OCI-LY7 (cell line): ENCODE measurements at regions not wholly inside any gene's neighbourhood (a gene's known extent, or its start where the extent isn't known, plus 50 kb on each side); places are given as distances from the start of the nearest gene placed in this dataset.

ENCODE experiments used
- BruUV-seq: library from RNA; stranded (reverse); fragments of 400-500 nt; replicated peaks from 2 replicates; lab custom pipeline; 2021; lab: Mats Ljungman, UMichigan
- CTCF ChIA-PET: fragments of 300-600 bp; sonication (Branson Sonifier 250); formaldehyde crosslinking; loops from one replicate; lab custom pipeline; 2022; ENCODE audit warnings: antibody characterized with exemption; ENCODE audit not compliant: unreplicated experiment; lab: Charles Lee
- POLR2A ChIA-PET: fragments of 300-600 bp; sonication (Branson Sonifier 250); formaldehyde crosslinking; loops from one replicate; lab custom pipeline; 2022; ENCODE audit warnings: antibody characterized with exemption; lab: Charles Lee
- DNase-seq: peaks from one replicate; pipeline ENCODE4 v3.0.0-alpha.2; 2015; ENCODE audit warnings: low spot score
- H2AFZ ChIP-seq: fragments of 200-600 bp; sonication (generic), shearing (Covaris generic); 2 replicates; pipeline ENCODE4 v1.6.1; 2014; ENCODE audit warnings: mild to moderate bottlenecking, antibody characterized with exemption, low read length, moderate library complexity
- H3K27ac ChIP-seq: fragments of 200-600 bp; sonication (generic); 2 replicates; pipeline ENCODE4 v1.5.1; 2014; ENCODE audit warnings: mixed run types, low read depth, mild to moderate bottlenecking, moderate library complexity, low read length, inconsistent platforms; ENCODE audit not compliant: poor library complexity, severe bottlenecking
- H3K36me3 ChIP-seq: fragments of 200-600 bp; sonication (generic); 2 replicates; pipeline ENCODE4 v1.6.1; 2014; ENCODE audit warnings: mild to moderate bottlenecking, antibody characterized with exemption, low read length, moderate library complexity, mixed read lengths; ENCODE audit not compliant: insufficient read depth
- H3K4me1 ChIP-seq: fragments of 200-600 bp; sonication (generic); 2 replicates; pipeline ENCODE4 v1.5.1; 2014; ENCODE audit warnings: mild to moderate bottlenecking, low read length; ENCODE audit not compliant: insufficient read depth, poor library complexity, severe bottlenecking
- H3K4me2 ChIP-seq: fragments of 200-600 bp; sonication (generic); 2 replicates; pipeline ENCODE4 v1.6.1; 2014; ENCODE audit warnings: mild to moderate bottlenecking, low read length
- H3K4me3 ChIP-seq: fragments of 200-600 bp; sonication (generic); 2 replicates; pipeline ENCODE4 v1.5.1; 2014; ENCODE audit warnings: mild to moderate bottlenecking, low read depth, low read length; ENCODE audit not compliant: poor library complexity, severe bottlenecking
- H3K79me2 ChIP-seq: fragments of 200-600 bp; sonication (generic); 2 replicates; pipeline ENCODE4 v1.6.1; 2016; ENCODE audit warnings: low read depth, mild to moderate bottlenecking, low read length, moderate library complexity, mixed read lengths; ENCODE audit not compliant: insufficient read depth
- H3K9me2 ChIP-seq: fragments of 200-600 bp; sonication (generic); 2 replicates; pipeline ENCODE4 v1.6.1; 2016; ENCODE audit warnings: mild to moderate bottlenecking, low read length, mixed read lengths; ENCODE audit not compliant: insufficient read depth
- H3K9me3 ChIP-seq: fragments of 200-600 bp; sonication (generic); 2 replicates; pipeline ENCODE4 v1.6.1; 2014; ENCODE audit warnings: mild to moderate bottlenecking, mixed run types, low read length, mixed read lengths
- H4K20me1 ChIP-seq: fragments of 200-600 bp; sonication (generic); 2 replicates; pipeline ENCODE4 v1.6.1; 2014; ENCODE audit warnings: mild to moderate bottlenecking, antibody characterized with exemption, low read length, moderate library complexity, mixed read lengths; ENCODE audit not compliant: insufficient read depth
- EZH2phosphoT487 ChIP-seq: fragments of 200-600 bp; sonication (generic); IDR thresholded peaks from 2 replicates; pipeline ENCODE4 v1.6.1; 2018; ENCODE audit warnings: low read depth, borderline replicate concordance, mild to moderate bottlenecking, mixed run types, antibody characterized with exemption, low read length, moderate library complexity, mixed read lengths
- intact Hi-C: fragments of 100-400 bp; cut with micrococcal nuclease; formaldehyde crosslinking; loops from one replicate; pipeline ENCODE4 v1.10.0; 2022; ENCODE audit not compliant: unreplicated experiment
- TF ChIP-seq, protein P1 (sequence below): fragments of 200-600 bp; sonication (generic); conservative IDR thresholded peaks from 2 replicates; pipeline ENCODE4 v1.5.1; 2014; ENCODE audit warnings: mild to moderate bottlenecking, antibody characterized with exemption, low read length, moderate library complexity, mixed read lengths

DNA sequence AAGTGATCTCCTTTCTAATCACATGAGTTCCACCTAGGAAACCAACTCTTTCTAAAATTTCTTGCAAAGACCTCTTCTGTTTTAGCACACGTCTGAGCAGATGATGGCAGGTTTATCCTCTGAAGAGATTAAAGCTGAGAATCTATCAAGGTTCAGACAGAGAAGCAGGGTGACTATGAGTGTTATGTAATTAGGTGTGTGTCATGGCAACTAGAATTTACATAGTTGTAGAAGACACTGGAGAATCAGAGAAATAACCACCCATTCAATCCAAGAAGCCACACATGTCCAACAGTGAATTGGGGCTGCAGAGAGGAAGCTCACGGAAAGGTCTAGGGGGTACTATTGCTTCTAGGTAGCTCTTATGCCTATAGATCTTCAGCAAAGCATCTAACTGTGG, 600.5 kb downstream of the PYDC2 start:
- no TSS peak for BruUV-seq
- no peak overlapping the region for H3K4me2 ChIP-seq
- no peak overlapping the region for H3K4me3 ChIP-seq
- H4K20me1 ChIP-seq, result no peaks in the 10 kb centered on the region
- intact Hi-C loops, result no loop called here
- no peaks in the 10 kb centered on the region for H3K36me3 ChIP-seq
- DNase-seq, result no peak
- no peaks in the 10 kb centered on the region; the same call in 1 of the 2 replicates for H3K9me3 ChIP-seq
- H2AFZ ChIP-seq, result peak overlapping the region; percentile 80; the same call in 1 of the 2 replicates
- H3K27ac ChIP-seq, result no peak overlapping the region
- H3K4me1 ChIP-seq, result peaks cover 29% of the 10 kb centered on the region
- no peaks in the 10 kb centered on the region for H3K79me2 ChIP-seq
- CTCF ChIA-PET, result no interaction called here
- TF ChIP-seq EZH2phosphoT487, result no peak
- TF ChIP-seq, protein P1, sequence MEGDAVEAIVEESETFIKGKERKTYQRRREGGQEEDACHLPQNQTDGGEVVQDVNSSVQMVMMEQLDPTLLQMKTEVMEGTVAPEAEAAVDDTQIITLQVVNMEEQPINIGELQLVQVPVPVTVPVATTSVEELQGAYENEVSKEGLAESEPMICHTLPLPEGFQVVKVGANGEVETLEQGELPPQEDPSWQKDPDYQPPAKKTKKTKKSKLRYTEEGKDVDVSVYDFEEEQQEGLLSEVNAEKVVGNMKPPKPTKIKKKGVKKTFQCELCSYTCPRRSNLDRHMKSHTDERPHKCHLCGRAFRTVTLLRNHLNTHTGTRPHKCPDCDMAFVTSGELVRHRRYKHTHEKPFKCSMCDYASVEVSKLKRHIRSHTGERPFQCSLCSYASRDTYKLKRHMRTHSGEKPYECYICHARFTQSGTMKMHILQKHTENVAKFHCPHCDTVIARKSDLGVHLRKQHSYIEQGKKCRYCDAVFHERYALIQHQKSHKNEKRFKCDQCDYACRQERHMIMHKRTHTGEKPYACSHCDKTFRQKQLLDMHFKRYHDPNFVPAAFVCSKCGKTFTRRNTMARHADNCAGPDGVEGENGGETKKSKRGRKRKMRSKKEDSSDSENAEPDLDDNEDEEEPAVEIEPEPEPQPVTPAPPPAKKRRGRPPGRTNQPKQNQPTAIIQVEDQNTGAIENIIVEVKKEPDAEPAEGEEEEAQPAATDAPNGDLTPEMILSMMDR, result no peak
- POLR2A ChIA-PET, result interaction anchor here (0.7 to 1.2 kb wide), 6 partner anchors 31 to 798 kb away, joined by 3 to 5 read pairs (median 4); no protein-coding TSS in a partner anchor
- H3K9me2 ChIP-seq, result no peaks in the 10 kb centered on the region

DNA sequence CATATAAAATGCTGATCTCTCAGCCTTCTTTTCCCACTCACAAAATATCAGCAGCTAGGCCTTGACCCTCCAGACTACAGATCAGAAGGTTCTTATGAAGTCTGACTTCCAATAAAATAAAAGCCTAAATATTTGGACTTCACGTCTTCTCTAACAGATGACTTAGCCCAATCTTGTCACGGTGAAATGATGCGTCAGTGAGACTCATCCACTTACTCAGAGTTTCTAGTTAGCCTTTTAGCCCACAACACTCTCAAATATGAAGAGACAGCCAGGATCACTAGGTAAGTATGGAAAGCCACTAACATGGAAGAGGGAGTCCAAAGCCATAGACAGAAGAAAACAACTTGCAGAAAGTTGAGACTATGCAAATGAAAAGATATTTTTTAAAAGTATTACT, 601.2 kb downstream of the PYDC2 start:
- Histone ChIP-seq H4K20me1 (no peaks in the 10 kb centered on the region), H3K27ac (no peak overlapping the region), H3K4me2 (no peak overlapping the region), H3K4me3 (no peak overlapping the region), H2AFZ (peak overlapping the region; percentile 80; the same call in 1 of the 2 replicates), H3K4me1 (peaks cover 29% of the 10 kb centered on the region), H3K9me2 (no peaks in the 10 kb centered on the region), H3K36me3 (no peaks in the 10 kb centered on the region), H3K9me3 (no peaks in the 10 kb centered on the region; the same call in 1 of the 2 replicates), H3K79me2 (no peaks in the 10 kb centered on the region)
- no peak for DNase-seq
- no TSS peak for BruUV-seq
- TF ChIP-seq, protein P1, result no peak
- TF ChIP-seq EZH2phosphoT487, result no peak
- ChIA-PET POLR2A (interaction anchor here (0.6 to 1.2 kb wide), 4 partner anchors 31 to 128 kb away, joined by 3 to 4 read pairs (median 3); no protein-coding TSS in a partner anchor), CTCF (no interaction called here)
- intact Hi-C loops, result loop anchor here (2.0 kb wide), 1 partner anchor 19 kb away; no protein-coding TSS in a partner anchor

DNA sequence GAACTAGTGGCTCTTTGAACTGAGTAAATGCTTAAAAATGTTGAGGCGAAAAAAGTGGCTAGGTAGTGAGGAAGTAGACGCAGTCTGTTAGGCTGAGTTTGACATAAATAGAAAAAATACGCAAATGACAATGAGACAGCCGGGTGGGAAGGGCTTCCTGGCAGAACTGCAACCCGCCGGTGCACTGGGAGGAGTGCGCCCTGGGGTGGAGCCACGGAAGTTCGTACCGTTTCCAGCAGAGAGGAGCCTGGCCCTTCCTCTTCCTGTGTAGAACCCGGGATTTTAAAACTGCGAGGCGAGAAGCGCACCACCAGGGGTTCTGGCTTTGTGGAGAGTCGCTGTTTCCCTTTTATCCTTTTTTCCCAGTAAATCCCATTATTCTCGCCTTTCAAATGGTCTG, 602.6 kb downstream of the PYDC2 start:
- Histone ChIP-seq H3K36me3 (no peaks in the 10 kb centered on the region), H4K20me1 (no peaks in the 10 kb centered on the region), H3K9me2 (no peaks in the 10 kb centered on the region), H3K4me1 (peaks cover 37% of the 10 kb centered on the region), H2AFZ (peak overlapping the region; percentile 61; the same call in 1 of the 2 replicates), H3K27ac (peak overlapping the region; percentile 57), H3K79me2 (no peaks in the 10 kb centered on the region), H3K4me2 (peak overlapping the region; percentile 48), H3K9me3 (no peaks in the 10 kb centered on the region; the same call in 1 of the 2 replicates), H3K4me3 (peak overlapping the region; percentile 12)
- intact Hi-C loops, result loop anchor here (2.0 kb wide), 1 partner anchor 21 kb away; no protein-coding TSS in a partner anchor
- CTCF ChIA-PET, result no interaction called here
- TF ChIP-seq, protein P1, result 0 out of 2 replicates have a peak, but pooled peaks have one; percentile 15
- TF ChIP-seq EZH2phosphoT487, result no peak
- POLR2A ChIA-PET, result interaction anchor here (0.6 to 1.1 kb wide), 2 partner anchors 142 to 966 kb away, joined by 3 read pairs; no protein-coding TSS in a partner anchor
- DNase-seq, result peak; percentile 79
- no TSS peak for BruUV-seq
